ENCODE measurements at regions not wholly inside any gene's neighbourhood (a gene's known extent, or its start where the extent isn't known, plus 50 kb on each side); places are given as distances from the start of the nearest gene placed in this dataset.

DNA sequence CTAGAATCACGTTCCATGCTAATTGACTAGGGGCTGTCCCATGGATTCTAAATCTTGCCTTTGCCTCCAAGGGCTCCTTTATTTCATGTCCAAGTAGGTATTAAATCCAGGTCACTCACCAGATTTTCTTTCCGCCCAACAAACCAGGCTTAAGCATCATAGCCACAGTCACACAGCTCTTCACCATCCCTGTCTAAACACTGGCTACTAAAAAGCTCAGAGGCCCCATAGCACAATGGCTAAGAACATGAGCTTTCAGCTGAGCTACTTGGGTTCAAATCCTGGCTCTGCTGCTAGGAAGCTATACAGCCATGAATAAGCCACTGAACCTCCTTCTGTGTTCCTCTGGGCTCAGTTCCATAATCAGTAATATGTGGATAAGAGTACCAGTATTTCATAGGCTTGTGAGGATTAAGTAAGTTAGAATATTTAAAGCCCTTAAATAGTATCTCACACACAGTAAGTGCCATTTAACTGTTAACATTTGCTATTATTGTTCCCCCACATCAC lies 277.2 kb upstream of the GJB5 start:
- Histone ChIP-seq H2AK5ac (ENCODE audit: insufficient read length, low read length) (no peak overlapping the region), H3K79me2 (ENCODE audit: insufficient read depth, low read length) (no peaks in the 10 kb centered on the region), H3K4me2 (ENCODE audit: insufficient read depth, insufficient read length, low read length) (no peak overlapping the region), H3K23me2 (ENCODE audit: insufficient read length, low read depth, low read length, poor library complexity, severe bottlenecking) (no peaks in the 10 kb centered on the region), H4K5ac (ENCODE audit: insufficient read length, low read depth, low read length) (no peak overlapping the region), H2BK15ac (ENCODE audit: low read depth, low read length) (no peak overlapping the region), H3K23ac (ENCODE audit: insufficient read length, low read depth, low read length) (no peak overlapping the region), H2BK120ac (ENCODE audit: low read depth, low read length, poor library complexity, severe bottlenecking) (no peak overlapping the region), H4K91ac (ENCODE audit: insufficient read length, low read depth, low read length) (no peak overlapping the region), H3K27me3 (ENCODE audit: insufficient read depth, low read length) (no peaks in the 10 kb centered on the region), H3T11ph (ENCODE audit: low read length) (no peak overlapping the region), H4K20me1 (ENCODE audit: control insufficient read depth, insufficient read depth, insufficient read length) (no peaks in the 10 kb centered on the region), H3K79me1 (ENCODE audit: insufficient read depth, low read depth, low read length, poor library complexity, severe bottlenecking) (no peaks in the 10 kb centered on the region), H3K56ac (ENCODE audit: insufficient read length, low read depth, low read length) (no peak overlapping the region), H3K9me3 (ENCODE audit: control insufficient read depth, low read depth, low read length) (no peaks in the 10 kb centered on the region), H2BK20ac (ENCODE audit: low read depth, low read length, poor library complexity, severe bottlenecking) (no peak overlapping the region), H3K27ac (ENCODE audit: insufficient read length, low read depth, low read length) (no peak overlapping the region), H3K9ac (ENCODE audit: extremely low read depth, insufficient read length, low read length) (no peak overlapping the region), H3K18ac (ENCODE audit: insufficient read length, low read depth, low read length) (no peak overlapping the region), H3K4me1 (ENCODE audit: insufficient read depth, low read length) (no peaks in the 10 kb centered on the region), H3K4ac (ENCODE audit: low read depth, low read length) (no peak overlapping the region), H3K14ac (ENCODE audit: insufficient read depth, low read length) (no peak overlapping the region), H2BK12ac (ENCODE audit: insufficient read length, low read depth, low read length) (no peak overlapping the region), H4K8ac (replicated peaks; ENCODE audit: insufficient read length, low read depth, low read length) (no peak overlapping the region), H2AFZ (ENCODE audit: low read length) (no peak overlapping the region), H2BK5ac (ENCODE audit: insufficient read length, low read length) (no peak overlapping the region)
- H3K9me3 Mint-ChIP-seq, result no peaks in the 10 kb centered on the region; a peak in 2 of 5 replicates
- H3K4me3 Mint-ChIP-seq, result no peak overlapping the region; a peak in 1 of 5 replicates
- DNase-seq, result no peak
- WGBS (ENCODE audit: extremely low coverage, insufficient read length, low lambda C conversion rate), result no CpG with 5 or more reads among the region's 2 CpGs
- peaks cover 4% of the 10 kb centered on the region for H3K27me3 Mint-ChIP-seq (ENCODE audit: low read depth)
- TF ChIP-seq, protein P1, sequence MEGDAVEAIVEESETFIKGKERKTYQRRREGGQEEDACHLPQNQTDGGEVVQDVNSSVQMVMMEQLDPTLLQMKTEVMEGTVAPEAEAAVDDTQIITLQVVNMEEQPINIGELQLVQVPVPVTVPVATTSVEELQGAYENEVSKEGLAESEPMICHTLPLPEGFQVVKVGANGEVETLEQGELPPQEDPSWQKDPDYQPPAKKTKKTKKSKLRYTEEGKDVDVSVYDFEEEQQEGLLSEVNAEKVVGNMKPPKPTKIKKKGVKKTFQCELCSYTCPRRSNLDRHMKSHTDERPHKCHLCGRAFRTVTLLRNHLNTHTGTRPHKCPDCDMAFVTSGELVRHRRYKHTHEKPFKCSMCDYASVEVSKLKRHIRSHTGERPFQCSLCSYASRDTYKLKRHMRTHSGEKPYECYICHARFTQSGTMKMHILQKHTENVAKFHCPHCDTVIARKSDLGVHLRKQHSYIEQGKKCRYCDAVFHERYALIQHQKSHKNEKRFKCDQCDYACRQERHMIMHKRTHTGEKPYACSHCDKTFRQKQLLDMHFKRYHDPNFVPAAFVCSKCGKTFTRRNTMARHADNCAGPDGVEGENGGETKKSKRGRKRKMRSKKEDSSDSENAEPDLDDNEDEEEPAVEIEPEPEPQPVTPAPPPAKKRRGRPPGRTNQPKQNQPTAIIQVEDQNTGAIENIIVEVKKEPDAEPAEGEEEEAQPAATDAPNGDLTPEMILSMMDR (conservative IDR thresholded peaks at IDR 0.05), result no peak
- H3K4me1 Mint-ChIP-seq, result peaks cover 8 to 11% of the 10 kb centered on the region in 2 experiments
- no peaks in the 10 kb centered on the region for H3K36me3 Mint-ChIP-seq (ENCODE audit: insufficient read depth in 1 of 3, low read depth in 3 of 3)
- no peak overlapping the region for H3K27ac Mint-ChIP-seq

Measured in H9 (cell line).